Jurkat, Clone E6-1 (cell line): ENCODE measurements at regions not wholly inside any gene's neighbourhood (a gene's known extent, or its start where the extent isn't known, plus 50 kb on each side); places are given as distances from the start of the nearest gene placed in this dataset.
"Not testable (repeated sequence)": the region's sequence is repeated elsewhere in the genome, so short reads cannot be mapped to it uniquely, and the experiment has no call there.

Experiments
- DNase-seq: peaks from one replicate; pipeline ENCODE4 v3.0.0-alpha.2; 2011; ENCODE audit warnings: low read depth, low spot score
- H3K4me3 ChIP-seq: 2 replicates; pipeline ENCODE4 v1.5.1; 2011; ENCODE audit warnings: mild to moderate bottlenecking, low read length, control low read depth, moderate library complexity

- no peak overlapping the region for H3K4me3 ChIP-seq
- no peak for DNase-seq
These were observed 113.4 kb upstream of the GHR start for GRCh38 chr5:42309865-42310264.

GRCh38 chr5:42315214-42315613 lies 108.0 kb upstream of the GHR start:
- no peak for DNase-seq
- no peak overlapping the region for H3K4me3 ChIP-seq

DNA sequence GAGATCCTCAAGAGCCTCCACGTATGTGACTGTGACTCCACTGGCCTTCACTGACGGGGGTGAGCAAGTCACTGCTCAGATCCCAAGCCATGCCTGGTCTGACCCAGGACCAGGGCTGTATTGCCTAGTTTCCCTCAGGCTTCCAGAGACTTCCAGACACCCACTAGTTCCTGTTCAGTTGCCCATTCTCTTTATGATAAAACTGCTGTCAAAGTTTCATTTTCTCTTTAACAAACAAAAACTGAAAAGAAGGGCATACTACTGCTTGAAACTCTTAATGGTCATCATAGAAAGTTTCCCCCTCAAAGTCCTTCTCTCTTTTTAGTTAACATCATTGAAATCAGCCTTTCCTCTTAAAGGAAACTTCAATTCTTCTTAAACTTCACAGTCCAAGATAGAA lies 105.7 kb upstream of the GHR start:
- H3K4me3 ChIP-seq = no peak overlapping the region
- no peak for DNase-seq

GRCh38 chr5:42319546-42319945 lies 103.7 kb upstream of the GHR start:
- H3K4me3 ChIP-seq, DNase-seq: not testable (repeated sequence)

GRCh38 chr5:42321785-42322184 lies 101.5 kb upstream of the GHR start:
- H3K4me3 ChIP-seq = no peak overlapping the region
- no peak for DNase-seq

GRCh38 chr5:42337143-42337542 lies 86.1 kb upstream of the GHR start:
- no peak for DNase-seq
- H3K4me3 ChIP-seq = no peak overlapping the region

DNA sequence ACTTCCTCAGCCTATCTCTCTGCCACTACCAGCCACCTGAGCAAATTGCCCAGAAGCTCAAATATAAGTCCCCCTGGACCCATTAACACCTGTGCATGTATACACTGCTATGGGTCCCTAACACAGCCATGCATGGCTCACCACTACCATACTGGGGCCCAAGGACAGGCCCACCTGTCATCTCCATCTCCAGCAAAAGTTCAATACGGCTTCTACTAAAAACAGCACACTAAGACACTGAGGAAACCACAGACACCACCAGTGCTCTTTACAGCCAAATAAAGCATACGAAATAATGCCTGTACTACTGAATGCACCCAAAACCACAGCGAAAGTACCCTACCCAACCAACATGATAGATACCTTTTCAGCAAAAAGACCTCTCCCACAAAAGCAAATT lies 85.6 kb upstream of the GHR start:
- no peak for DNase-seq
- no peak overlapping the region for H3K4me3 ChIP-seq

GRCh38 chr5:42338136-42338535 lies 85.1 kb upstream of the GHR start:
- no peak overlapping the region for H3K4me3 ChIP-seq
- no peak for DNase-seq

- DNase-seq = no peak
- no peak overlapping the region for H3K4me3 ChIP-seq
These were observed 74.1 kb upstream of the GHR start for GRCh38 chr5:42349163-42349562.

DNA sequence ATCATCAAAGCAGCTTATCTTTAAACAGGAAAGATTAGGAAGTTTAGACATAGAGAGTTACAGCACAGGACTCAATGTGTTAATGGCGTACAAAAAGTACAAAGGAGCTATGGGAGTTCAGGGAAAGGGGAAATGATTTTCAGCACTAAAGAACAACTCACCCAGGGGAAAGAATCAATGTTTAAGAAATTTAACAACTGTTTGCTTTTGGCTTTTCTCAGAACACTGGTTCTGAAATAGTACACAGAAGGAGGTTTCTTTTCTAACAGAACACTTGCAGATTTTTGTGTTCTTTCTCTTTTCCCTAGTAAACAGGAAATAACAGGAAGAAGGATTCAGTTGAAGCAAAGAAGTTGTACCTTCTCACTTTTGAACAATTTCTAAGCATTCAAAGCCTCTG lies 71.3 kb upstream of the GHR start:
- DNase-seq = no peak
- no peak overlapping the region for H3K4me3 ChIP-seq

DNA sequence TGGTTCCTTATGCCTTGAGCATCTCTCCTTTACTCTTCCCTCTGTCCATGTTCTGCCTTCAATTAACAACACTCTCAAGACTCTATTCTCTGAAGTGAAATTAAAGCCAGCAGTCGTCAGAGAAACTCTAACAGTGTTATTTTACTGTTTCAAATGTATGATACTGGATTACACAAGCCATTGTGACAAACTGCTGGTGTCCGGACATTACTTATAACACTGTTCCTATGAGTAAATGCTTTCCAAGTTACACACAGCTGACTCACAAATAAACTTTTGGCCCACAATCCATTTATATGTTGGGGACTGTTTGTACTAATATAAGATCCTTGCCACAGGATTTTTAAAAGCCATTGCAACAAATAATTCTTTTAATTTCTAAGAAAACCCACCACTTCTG lies 63.2 kb upstream of the GHR start:
- DNase-seq = no peak
- no peak overlapping the region for H3K4me3 ChIP-seq

GRCh38 chr5:42360616-42361314 lies 62.5 kb upstream of the GHR start:
- no peak overlapping the region for H3K4me3 ChIP-seq
- no peak for DNase-seq

- no peak for DNase-seq
- H3K4me3 ChIP-seq = no peak overlapping the region
These were observed 61.9 kb upstream of the GHR start for GRCh38 chr5:42361315-42361688.

DNA sequence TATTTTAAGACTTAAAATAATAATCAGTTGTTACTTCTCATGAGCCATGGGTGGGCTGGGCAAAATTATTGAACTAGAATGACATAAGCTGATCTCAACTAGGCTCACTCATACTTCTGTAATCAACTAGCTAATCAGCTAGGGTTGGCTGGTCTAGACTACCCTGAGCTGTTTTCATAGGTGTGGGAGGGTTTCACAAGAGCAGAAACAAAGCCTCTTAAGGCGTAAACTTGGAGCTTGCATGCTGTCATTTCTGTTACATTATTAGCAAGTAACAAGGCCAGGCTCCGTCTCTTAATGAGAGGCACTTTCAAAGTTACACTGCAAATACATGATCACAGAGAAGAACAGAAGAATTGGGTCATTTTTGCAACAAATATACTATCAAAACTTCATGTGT lies 57.2 kb upstream of the GHR start:
- H3K4me3 ChIP-seq = no peak overlapping the region
- no peak for DNase-seq
